ENCODE measurements at regions not wholly inside any gene's neighbourhood (a gene's known extent, or its start where the extent isn't known, plus 50 kb on each side); places are given as distances from the start of the nearest gene placed in this dataset.

DNA sequence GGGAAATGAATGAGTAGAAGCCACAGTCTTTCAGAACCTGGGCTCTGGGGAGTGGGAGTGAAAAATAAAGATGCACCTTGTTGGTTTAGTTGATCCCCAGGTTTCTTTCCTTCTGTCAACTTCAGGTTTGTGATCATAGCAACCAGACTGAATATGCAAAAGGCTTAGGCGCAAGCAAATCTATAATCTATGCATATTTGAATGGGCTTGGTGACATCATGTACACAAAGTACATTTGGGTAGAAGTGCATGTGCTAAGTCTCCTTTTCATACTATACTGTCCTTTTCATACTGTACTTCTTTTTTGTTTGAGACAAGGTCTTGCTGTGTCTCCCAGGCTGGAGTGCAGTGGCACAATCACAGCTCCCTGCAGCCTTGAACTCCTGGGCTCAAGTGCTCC is 132.4 kb upstream of the C2CD4B start:
- TF ChIP-seq, protein P1, sequence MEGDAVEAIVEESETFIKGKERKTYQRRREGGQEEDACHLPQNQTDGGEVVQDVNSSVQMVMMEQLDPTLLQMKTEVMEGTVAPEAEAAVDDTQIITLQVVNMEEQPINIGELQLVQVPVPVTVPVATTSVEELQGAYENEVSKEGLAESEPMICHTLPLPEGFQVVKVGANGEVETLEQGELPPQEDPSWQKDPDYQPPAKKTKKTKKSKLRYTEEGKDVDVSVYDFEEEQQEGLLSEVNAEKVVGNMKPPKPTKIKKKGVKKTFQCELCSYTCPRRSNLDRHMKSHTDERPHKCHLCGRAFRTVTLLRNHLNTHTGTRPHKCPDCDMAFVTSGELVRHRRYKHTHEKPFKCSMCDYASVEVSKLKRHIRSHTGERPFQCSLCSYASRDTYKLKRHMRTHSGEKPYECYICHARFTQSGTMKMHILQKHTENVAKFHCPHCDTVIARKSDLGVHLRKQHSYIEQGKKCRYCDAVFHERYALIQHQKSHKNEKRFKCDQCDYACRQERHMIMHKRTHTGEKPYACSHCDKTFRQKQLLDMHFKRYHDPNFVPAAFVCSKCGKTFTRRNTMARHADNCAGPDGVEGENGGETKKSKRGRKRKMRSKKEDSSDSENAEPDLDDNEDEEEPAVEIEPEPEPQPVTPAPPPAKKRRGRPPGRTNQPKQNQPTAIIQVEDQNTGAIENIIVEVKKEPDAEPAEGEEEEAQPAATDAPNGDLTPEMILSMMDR (IDR thresholded peaks at IDR 0.05; ENCODE audit: low read depth, low read length), result no peak
- no peak for TF ChIP-seq EZH2phosphoT487 (IDR thresholded peaks at IDR 0.05; ENCODE audit: low read depth)

Data from OCI-LY3 (cell line).